ENCODE measurements at regions not wholly inside any gene's neighbourhood (a gene's known extent, or its start where the extent isn't known, plus 50 kb on each side); places are given as distances from the start of the nearest gene placed in this dataset.

GRCh38 chr6:140957386-140957785 lies 1175.3 kb upstream of the GJE1 start:
- TF ChIP-seq CTCF (IDR thresholded peaks at IDR 0.05) (no peak), POLR2A (IDR thresholded peaks at IDR 0.05) (no peak)

All from heart left ventricle (tissue), 13 donors.